H1 (cell line): ENCODE measurements at regions not wholly inside any gene's neighbourhood (a gene's known extent, or its start where the extent isn't known, plus 50 kb on each side); places are given as distances from the start of the nearest gene placed in this dataset.

ENCODE experiments used
- CTCF ChIA-PET: fragments of 300-600 bp; sonication (Branson Sonifier 250); formaldehyde crosslinking; loops from one replicate; lab custom pipeline; 2021; ENCODE audit not compliant: partially characterized antibody; lab: Charles Lee
- POLR2A ChIA-PET: fragments of 300-600 bp; sonication (Branson Sonifier 250); formaldehyde crosslinking; loops from one replicate; lab custom pipeline; 2021; ENCODE audit warnings: inconsistent platforms; ENCODE audit not compliant: partially characterized antibody; lab: Charles Lee
- DNase-seq, 2 experiments: peaks; one replicate each; pipeline versions ENCODE4 v3.0.0 to v3.0.0-alpha.2; 2010 to 2022; ENCODE audit warnings: low spot score in 2 of 2, low read depth in 1 of 2, mixed read lengths in 1 of 2
- FAIRE-seq: peaks from 2 replicates; lab custom pipeline; 2011; peaks lifted over from hg19 to GRCh38; lab: Jason Lieb, UNC
- H2AFZ ChIP-seq: 2 replicates; pipeline ENCODE4 v1.8.1; 2012; ENCODE audit warnings: low read length, inconsistent platforms
- H2AK5ac ChIP-seq: 2 replicates; pipeline ENCODE4 v1.6.1; 2013; ENCODE audit warnings: low read depth, low read length
- H2BK120ac ChIP-seq: replicated peaks from 2 replicates; pipeline ENCODE3; 2013; ENCODE audit warnings: low read depth, low read length, inconsistent platforms
- H2BK12ac ChIP-seq: 2 replicates; pipeline ENCODE4 v1.6.1; 2013; ENCODE audit warnings: low read depth, low read length
- H2BK15ac ChIP-seq: 2 replicates; pipeline ENCODE4 v1.6.1; 2013; ENCODE audit warnings: low read length
- H2BK20ac ChIP-seq: 2 replicates; pipeline ENCODE4 v1.6.1; 2013; ENCODE audit warnings: low read length
- H2BK5ac ChIP-seq: 2 replicates; pipeline ENCODE4 v1.6.1; 2013; ENCODE audit warnings: low read depth, low read length
- H3K14ac ChIP-seq: 2 replicates; pipeline ENCODE4 v1.6.1; 2013; ENCODE audit warnings: inconsistent platforms; ENCODE audit not compliant: insufficient read length
- H3K18ac ChIP-seq: 2 replicates; pipeline ENCODE4 v1.6.1; 2013; ENCODE audit warnings: low read length; ENCODE audit errors: extremely low read depth
- H3K23ac ChIP-seq: 2 replicates; pipeline ENCODE4 v1.6.1; 2013; ENCODE audit warnings: inconsistent platforms; ENCODE audit not compliant: insufficient read length
- H3K23me2 ChIP-seq: 2 replicates; pipeline ENCODE4 v1.6.1; 2013; ENCODE audit warnings: low read depth, low read length
- H3K27ac ChIP-seq: 2 replicates; pipeline ENCODE4 v1.6.1; 2011; ENCODE audit warnings: low read depth, low read length, inconsistent platforms
- H3K27me3 ChIP-seq, 4 experiments: replicated peaks in 1 of 4; 1 replicate in 1 of 4; 2 replicates in 3 of 4; pipeline versions ENCODE4 v1.6.1 to v1.8.1; 2011 to 2013; ENCODE audit warnings: low read length in 3 of 4, mild to moderate bottlenecking in 3 of 4, inconsistent platforms in 2 of 4, mixed read lengths in 2 of 4, moderate library complexity in 1 of 4; ENCODE audit not compliant: control insufficient read depth in 3 of 4, insufficient read depth in 3 of 4; ENCODE audit errors: extremely low read depth in 1 of 4
- H3K36me3 ChIP-seq, 4 experiments: 2 replicates each; pipeline versions ENCODE4 v1.6.1 to v1.8.1; 2011 to 2013; ENCODE audit warnings: mild to moderate bottlenecking in 4 of 4, low read length in 3 of 4, moderate library complexity in 2 of 4, control low read depth in 1 of 4, inconsistent platforms in 1 of 4; ENCODE audit not compliant: insufficient read depth in 4 of 4, control insufficient read depth in 2 of 4
- H3K4ac ChIP-seq: replicated peaks from 2 replicates; pipeline ENCODE3; 2013; ENCODE audit warnings: low read length, low read depth, mixed read lengths, inconsistent platforms; ENCODE audit not compliant: insufficient read length
- H3K4me1 ChIP-seq, 4 experiments: replicated peaks in 1 of 4; 1 replicate in 1 of 4; 2 replicates in 3 of 4; pipeline versions ENCODE4 v1.6.1 to v1.8.1; 2011 to 2013; ENCODE audit warnings: low read length in 3 of 4, inconsistent platforms in 2 of 4, mixed read lengths in 1 of 4; ENCODE audit not compliant: insufficient read depth in 4 of 4, control insufficient read depth in 3 of 4
- H3K4me2 ChIP-seq, 2 experiments: 2 replicates each; pipeline versions ENCODE4 v1.6.1 to v1.8.1; 2011 to 2013; ENCODE audit warnings: low read depth in 2 of 2, low read length in 2 of 2, control low read depth in 1 of 2, inconsistent platforms in 1 of 2, mild to moderate bottlenecking in 1 of 2; ENCODE audit not compliant: insufficient read depth in 1 of 2
- H3K4me3 ChIP-seq, 4 experiments: fragments of 200-600, 300-600 bp in 1 of 4; sonication (generic), shearing (Covaris generic), sonication (Bioruptor Twin) in 1 of 4; 2 replicates each; pipeline versions ENCODE4 v1.5.1 to v1.8.1; 2011 to 2016; ENCODE audit warnings: low read length in 4 of 4, low read depth in 3 of 4, control low read depth in 2 of 4, inconsistent platforms in 2 of 4, mild to moderate bottlenecking in 2 of 4, mixed read lengths in 1 of 4, moderate library complexity in 1 of 4; ENCODE audit not compliant: insufficient read depth in 2 of 4; ENCODE audit errors: extremely low read depth in 1 of 4
- H3K56ac ChIP-seq: replicated peaks from 2 replicates; pipeline ENCODE3; 2013; ENCODE audit warnings: low read depth, mild to moderate bottlenecking, mixed read lengths, low read length, inconsistent platforms; ENCODE audit not compliant: insufficient read length
- H3K79me1 ChIP-seq: 2 replicates; pipeline ENCODE4 v1.6.1; 2013; ENCODE audit warnings: low read depth, low read length, control low read depth
- H3K79me2 ChIP-seq, 2 experiments: 2 replicates each; pipeline versions ENCODE4 v1.6.1 to v1.8.1; 2012 to 2013; ENCODE audit warnings: low read length in 2 of 2, mild to moderate bottlenecking in 2 of 2, inconsistent platforms in 1 of 2; ENCODE audit not compliant: insufficient read depth in 2 of 2, control insufficient read depth in 1 of 2
- H3K9ac ChIP-seq, 4 experiments: replicated peaks in 1 of 4; 1 replicate in 1 of 4; 2 replicates in 3 of 4; pipeline versions ENCODE4 v1.6.1 to v1.8.1; 2011 to 2013; ENCODE audit warnings: low read depth in 3 of 4, low read length in 3 of 4, control low read depth in 2 of 4, mild to moderate bottlenecking in 2 of 4, moderate library complexity in 2 of 4, inconsistent platforms in 1 of 4; ENCODE audit errors: extremely low read depth in 1 of 4
- H3K9me3 ChIP-seq, 2 experiments: 2 replicates each; pipeline versions ENCODE4 v1.6.1 to v1.8.1; 2012 to 2013; ENCODE audit warnings: mild to moderate bottlenecking in 2 of 2, moderate library complexity in 2 of 2, control low read depth in 1 of 2, inconsistent platforms in 1 of 2, low read depth in 1 of 2, low read length in 1 of 2, mixed read lengths in 1 of 2; ENCODE audit not compliant: insufficient read depth in 2 of 2
- H4K20me1 ChIP-seq, 2 experiments: replicated peaks in 1 of 2; 2 replicates each; pipeline versions ENCODE3 to v1.8.1; 2011 to 2013; ENCODE audit warnings: inconsistent platforms in 2 of 2, low read length in 2 of 2, mild to moderate bottlenecking in 1 of 2; ENCODE audit not compliant: insufficient read depth in 2 of 2, control insufficient read depth in 1 of 2
- H4K5ac ChIP-seq: 2 replicates; pipeline ENCODE4 v1.6.1; 2013; ENCODE audit warnings: low read length, low read depth, mixed read lengths, inconsistent platforms; ENCODE audit not compliant: insufficient read length
- H4K8ac ChIP-seq: 2 replicates; pipeline ENCODE4 v1.8.0; 2013; ENCODE audit warnings: mild to moderate bottlenecking, moderate library complexity, low read length, inconsistent platforms; ENCODE audit not compliant: insufficient read depth; ENCODE audit errors: extremely low read depth
- H4K91ac ChIP-seq: replicated peaks from 2 replicates; pipeline ENCODE3; 2013; ENCODE audit warnings: low read length, mixed read lengths, inconsistent platforms; ENCODE audit not compliant: insufficient read length
- CREB1 ChIP-seq: IDR thresholded peaks from 2 replicates; pipeline ENCODE4 v1.6.1; 2012; ENCODE audit warnings: inconsistent platforms
- SAP30 ChIP-seq: fragments of 300-600 bp; sonication (generic); IDR thresholded peaks from 2 replicates; pipeline ENCODE4 v1.7.1; 2012; ENCODE audit warnings: low read length, moderate library complexity, mild to moderate bottlenecking, inconsistent platforms; ENCODE audit not compliant: insufficient read depth, insufficient replicate concordance
- WGBS, 2 experiments: shearing (Covaris generic) in 1 of 2; methylation state at CpG; one replicate each; pipeline versions ENCODE4 v1.1.6 to v1.1.7; 2013 to 2015; ENCODE audit warnings: low lambda C conversion rate in 2 of 2, mixed read lengths in 2 of 2, inconsistent platforms in 1 of 2, low coverage in 1 of 2, missing lambda C conversion rate in 1 of 2; ENCODE audit not compliant: insufficient replicate concordance in 2 of 2, insufficient coverage in 1 of 2, insufficient read length in 1 of 2; ENCODE audit errors: extremely low coverage in 1 of 2, missing lambda C conversion rate in 1 of 2; 5-methylcytosine and 5-hydroxymethylcytosine counted together

DNA sequence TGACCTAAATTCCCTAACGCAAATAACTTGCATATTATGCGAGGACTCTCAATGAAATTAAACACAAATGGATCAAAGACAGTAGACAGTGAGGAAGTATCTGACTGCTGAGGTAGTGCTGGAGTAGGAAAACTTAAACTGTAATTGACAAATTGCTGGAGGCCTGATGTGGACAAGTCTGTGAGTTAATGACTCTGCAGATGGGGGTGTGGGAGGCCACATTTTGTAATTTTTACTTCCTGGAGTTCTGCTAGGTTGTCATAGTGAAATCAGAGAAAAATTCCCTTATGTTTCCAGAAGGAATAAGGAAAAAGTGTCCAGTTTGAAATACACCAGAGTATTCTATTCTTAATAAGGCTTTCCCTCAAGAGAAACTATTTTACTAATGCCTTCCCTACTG, 333.0 kb upstream of the CNTNAP5 start:
- H4K5ac ChIP-seq: no peak overlapping the region
- H3K23me2 ChIP-seq: no peaks in the 10 kb centered on the region
- no peak overlapping the region for H2BK20ac ChIP-seq
- POLR2A ChIA-PET: no interaction called here
- H3K79me1 ChIP-seq: no peaks in the 10 kb centered on the region
- H4K91ac ChIP-seq: no peak overlapping the region
- H3K4ac ChIP-seq: no peak overlapping the region
- no peak overlapping the region for H2AFZ ChIP-seq
- FAIRE-seq: no peak
- H4K8ac ChIP-seq: no peak overlapping the region
- H3K56ac ChIP-seq: no peak overlapping the region
- no peak overlapping the region for H3K23ac ChIP-seq
- H4K20me1 ChIP-seq: no peaks in the 10 kb centered on the region
- no peak overlapping the region for H3K27ac ChIP-seq
- no peak overlapping the region for H2BK5ac ChIP-seq
- H3K4me3 ChIP-seq: no peak overlapping the region
- H3K36me3 ChIP-seq: no peaks in the 10 kb centered on the region
- H3K4me2 ChIP-seq: no peak overlapping the region
- H3K14ac ChIP-seq: no peak overlapping the region
- no peaks in the 10 kb centered on the region; a peak in 1 of 4 replicates for H3K9me3 ChIP-seq
- H2BK15ac ChIP-seq: no peak overlapping the region
- H3K9ac ChIP-seq: no peak overlapping the region
- DNase-seq: no peak
- 97% methylated on average over 2 of the region's 2 CpGs; no CpG with 5 or more reads in 1 of the 2 experiments for WGBS, 2 experiments
- H3K27me3 ChIP-seq: no peaks in the 10 kb centered on the region
- no peak overlapping the region for H2AK5ac ChIP-seq
- no peaks in the 10 kb centered on the region; a peak in 1 of 7 replicates for H3K4me1 ChIP-seq
- CTCF ChIA-PET: no interaction called here
- no peaks in the 10 kb centered on the region for H3K79me2 ChIP-seq
- no peak overlapping the region for H3K18ac ChIP-seq
- H2BK12ac ChIP-seq: no peak overlapping the region
- no peak overlapping the region for H2BK120ac ChIP-seq
- TF ChIP-seq SAP30 (no peak), CREB1 (no peak)
